ENCODE measurements at regions not wholly inside any gene's neighbourhood (a gene's known extent, or its start where the extent isn't known, plus 50 kb on each side); places are given as distances from the start of the nearest gene placed in this dataset.
"Not testable (repeated sequence)": the region's sequence is repeated elsewhere in the genome, so short reads cannot be mapped to it uniquely, and the experiment has no call there.

DNA sequence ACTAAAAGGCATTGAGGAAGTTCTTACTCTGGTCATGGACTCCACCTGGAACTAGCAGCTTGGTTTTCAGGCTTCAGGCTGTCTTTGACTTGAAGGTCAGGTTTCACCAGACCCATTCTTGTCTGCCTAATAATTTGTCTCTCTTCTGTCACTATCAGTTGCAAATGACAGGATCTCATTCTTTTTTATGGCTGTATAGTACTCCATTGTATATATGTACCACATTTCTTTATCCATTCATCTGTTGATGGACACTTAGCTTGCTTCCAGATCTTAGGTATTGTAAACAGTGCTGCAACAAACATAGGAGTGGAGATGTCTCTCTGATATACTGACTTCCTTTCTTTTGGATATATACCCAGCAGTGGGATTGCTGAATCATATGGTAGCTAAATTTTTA lies 73.1 kb upstream of the SYNCRIP start:
- no peak for FAIRE-seq
- no peaks in the 10 kb centered on the region for H3K27me3 ChIP-seq (ENCODE audit: control insufficient read depth, insufficient read depth, low read length)
- DNase-seq: no peak
- no peaks in the 10 kb centered on the region for H3K9me3 ChIP-seq (ENCODE audit: control insufficient read depth in 2 of 3, insufficient read depth in 1 of 3, low read length in 3 of 3)
- H3K4me3 ChIP-seq (ENCODE audit: low read length in 3 of 3): no peak overlapping the region
- intact Hi-C loops (cut with DNase I): no loop called here
- no peaks in the 10 kb centered on the region for H3K36me3 ChIP-seq (ENCODE audit: control insufficient read depth in 2 of 3, insufficient read depth in 3 of 3, low read length in 3 of 3)
- no peak overlapping the region for H3K9ac ChIP-seq (ENCODE audit: low read length in 3 of 3)
- no peaks in the 10 kb centered on the region for H3K4me1 ChIP-seq (ENCODE audit: control insufficient read depth in 2 of 3, insufficient read depth in 2 of 3, low read depth in 1 of 3, low read length in 3 of 3)
- H3K27ac ChIP-seq (ENCODE audit: low read depth in 2 of 2, low read length in 2 of 2): no peak overlapping the region
- TF ChIP-seq, protein P1, sequence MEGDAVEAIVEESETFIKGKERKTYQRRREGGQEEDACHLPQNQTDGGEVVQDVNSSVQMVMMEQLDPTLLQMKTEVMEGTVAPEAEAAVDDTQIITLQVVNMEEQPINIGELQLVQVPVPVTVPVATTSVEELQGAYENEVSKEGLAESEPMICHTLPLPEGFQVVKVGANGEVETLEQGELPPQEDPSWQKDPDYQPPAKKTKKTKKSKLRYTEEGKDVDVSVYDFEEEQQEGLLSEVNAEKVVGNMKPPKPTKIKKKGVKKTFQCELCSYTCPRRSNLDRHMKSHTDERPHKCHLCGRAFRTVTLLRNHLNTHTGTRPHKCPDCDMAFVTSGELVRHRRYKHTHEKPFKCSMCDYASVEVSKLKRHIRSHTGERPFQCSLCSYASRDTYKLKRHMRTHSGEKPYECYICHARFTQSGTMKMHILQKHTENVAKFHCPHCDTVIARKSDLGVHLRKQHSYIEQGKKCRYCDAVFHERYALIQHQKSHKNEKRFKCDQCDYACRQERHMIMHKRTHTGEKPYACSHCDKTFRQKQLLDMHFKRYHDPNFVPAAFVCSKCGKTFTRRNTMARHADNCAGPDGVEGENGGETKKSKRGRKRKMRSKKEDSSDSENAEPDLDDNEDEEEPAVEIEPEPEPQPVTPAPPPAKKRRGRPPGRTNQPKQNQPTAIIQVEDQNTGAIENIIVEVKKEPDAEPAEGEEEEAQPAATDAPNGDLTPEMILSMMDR (IDR thresholded peaks at IDR 0.05; ENCODE audit: borderline replicate concordance, extremely low read depth, insufficient read depth): no peak

DNA sequence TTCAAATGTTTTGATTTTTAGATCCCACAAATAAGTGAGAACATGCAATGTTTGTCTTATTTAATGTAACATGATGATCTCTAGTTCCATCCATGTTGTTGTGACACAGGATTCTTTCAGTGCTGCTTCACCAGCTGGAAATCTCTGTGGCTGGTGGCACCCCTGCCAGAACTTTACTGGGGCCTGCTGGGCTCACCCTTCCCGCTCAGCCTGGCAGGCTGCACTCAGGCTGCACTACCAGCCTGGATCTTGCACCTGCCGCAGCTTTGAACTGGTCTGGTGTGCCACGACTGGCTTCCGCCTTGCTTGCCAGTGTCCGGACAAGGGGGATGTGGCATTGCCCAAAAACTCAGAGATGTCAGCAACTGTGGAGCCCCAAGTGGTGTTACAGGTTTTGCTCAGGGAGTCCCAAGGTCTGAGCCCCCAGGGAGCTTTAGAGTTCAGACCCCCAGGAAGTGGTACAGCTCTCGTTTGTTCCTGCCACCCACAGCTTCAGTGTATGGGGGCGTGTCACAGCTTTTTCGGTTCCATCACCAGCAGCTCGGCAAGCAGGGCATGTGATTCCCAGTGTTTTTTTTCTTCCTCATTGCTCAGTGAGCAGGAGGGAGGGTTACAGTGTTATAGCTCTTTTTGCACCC lies 72.3 kb upstream of the SYNCRIP start:
- TF ChIP-seq, protein P1 (IDR thresholded peaks at IDR 0.05; ENCODE audit: borderline replicate concordance, extremely low read depth, insufficient read depth): no peak
- intact Hi-C loops (cut with DNase I): no loop called here
- no peaks in the 10 kb centered on the region for H3K36me3 ChIP-seq (ENCODE audit: control insufficient read depth in 2 of 3, insufficient read depth in 3 of 3, low read length in 3 of 3)
- FAIRE-seq: no peak
- H3K27ac ChIP-seq (ENCODE audit: low read depth in 2 of 2, low read length in 2 of 2): no peak overlapping the region
- H3K9ac ChIP-seq (ENCODE audit: low read length in 3 of 3): no peak overlapping the region
- H3K27me3 ChIP-seq (ENCODE audit: control insufficient read depth, insufficient read depth, low read length): no peaks in the 10 kb centered on the region
- no peak overlapping the region for H3K4me3 ChIP-seq (ENCODE audit: low read length in 3 of 3)
- no peak for DNase-seq
- no peaks in the 10 kb centered on the region for H3K4me1 ChIP-seq (ENCODE audit: control insufficient read depth in 2 of 3, insufficient read depth in 2 of 3, low read depth in 1 of 3, low read length in 3 of 3)
- no peaks in the 10 kb centered on the region for H3K9me3 ChIP-seq (ENCODE audit: control insufficient read depth in 2 of 3, insufficient read depth in 1 of 3, low read length in 3 of 3)

DNA sequence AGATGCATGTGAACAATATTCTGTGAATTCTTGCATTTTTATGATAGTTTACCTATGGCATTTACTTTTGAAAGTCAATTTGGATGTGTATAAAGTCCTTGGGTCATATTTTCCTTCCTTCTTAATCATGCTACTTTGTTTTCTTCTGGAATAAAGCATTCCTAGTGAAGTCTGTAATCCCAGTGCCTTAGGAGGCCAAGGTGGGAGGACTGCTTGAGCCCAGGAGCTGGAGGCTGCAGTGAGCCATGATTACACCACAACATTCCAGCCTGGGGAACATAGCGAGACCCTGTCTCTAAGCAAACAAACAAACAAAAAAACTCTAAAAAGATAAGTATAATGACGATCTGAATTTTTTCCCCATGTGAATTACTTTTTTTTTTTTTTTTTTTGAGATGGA lies 69.7 kb upstream of the SYNCRIP start:
- Histone ChIP-seq H3K4me1 (ENCODE audit: control insufficient read depth in 2 of 3, insufficient read depth in 2 of 3, low read depth in 1 of 3, low read length in 3 of 3) (no peaks in the 10 kb centered on the region), H3K27me3 (ENCODE audit: control insufficient read depth, insufficient read depth, low read length) (no peaks in the 10 kb centered on the region), H3K9me3 (ENCODE audit: control insufficient read depth in 2 of 3, insufficient read depth in 1 of 3, low read length in 3 of 3) (no peaks in the 10 kb centered on the region), H3K9ac (ENCODE audit: low read length in 3 of 3) (no peak overlapping the region), H3K27ac (ENCODE audit: low read depth in 2 of 2, low read length in 2 of 2) (no peak overlapping the region), H3K36me3 (ENCODE audit: control insufficient read depth in 2 of 3, insufficient read depth in 3 of 3, low read length in 3 of 3) (no peaks in the 10 kb centered on the region), H3K4me3 (ENCODE audit: low read length in 3 of 3) (no peak overlapping the region)
- FAIRE-seq (no peak), DNase-seq (no peak)
- intact Hi-C loops (cut with DNase I): no loop called here
- TF ChIP-seq, protein P1 (IDR thresholded peaks at IDR 0.05; ENCODE audit: borderline replicate concordance, extremely low read depth, insufficient read depth): no peak

DNA sequence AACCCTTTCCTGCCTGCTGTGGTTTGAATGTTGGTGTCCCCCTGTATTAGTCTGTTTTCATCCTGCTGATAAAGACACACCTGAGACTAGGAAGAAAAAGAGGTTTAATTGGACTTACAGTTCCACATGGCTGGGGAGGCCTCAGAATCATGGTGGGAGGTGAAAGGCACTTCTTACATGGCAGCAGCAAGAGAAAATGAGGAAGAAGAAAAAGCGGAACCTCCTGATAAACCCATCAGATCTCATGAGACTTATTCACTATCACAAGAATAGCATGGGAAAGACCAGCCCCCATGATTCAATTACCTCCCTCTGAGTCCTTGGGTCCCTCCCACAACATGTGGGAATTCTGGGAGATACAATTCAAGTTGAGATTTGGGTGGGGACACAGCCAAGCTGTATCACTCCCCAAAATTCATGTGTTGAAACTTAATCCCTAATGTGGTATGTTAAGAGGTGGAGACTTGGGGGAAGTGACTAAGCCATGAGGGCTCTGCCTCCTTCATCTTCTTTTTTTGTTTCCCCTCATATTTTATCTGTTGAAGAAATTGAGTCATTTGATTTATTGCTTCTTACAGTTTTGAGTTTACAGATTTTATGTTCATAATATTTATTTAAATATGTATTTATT lies 64.9 kb upstream of the SYNCRIP start:
- H3K4me1 ChIP-seq (ENCODE audit: control insufficient read depth in 2 of 3, insufficient read depth in 2 of 3, low read depth in 1 of 3, low read length in 3 of 3); H3K36me3 ChIP-seq (ENCODE audit: control insufficient read depth in 2 of 3, insufficient read depth in 3 of 3, low read length in 3 of 3); H3K4me3 ChIP-seq (ENCODE audit: low read length in 3 of 3); H3K27ac ChIP-seq (ENCODE audit: low read depth in 2 of 2, low read length in 2 of 2); FAIRE-seq; H3K9ac ChIP-seq (ENCODE audit: low read length in 3 of 3); H3K27me3 ChIP-seq (ENCODE audit: control insufficient read depth, insufficient read depth, low read length); intact Hi-C loops (cut with DNase I); H3K9me3 ChIP-seq (ENCODE audit: control insufficient read depth in 2 of 3, insufficient read depth in 1 of 3, low read length in 3 of 3); DNase-seq: not testable (repeated sequence)

Data from kidney (tissue), 13 donors.